ENCODE measurements at regions not wholly inside any gene's neighbourhood (a gene's known extent, or its start where the extent isn't known, plus 50 kb on each side); places are given as distances from the start of the nearest gene placed in this dataset.
"Not testable (repeated sequence)": the region's sequence is repeated elsewhere in the genome, so short reads cannot be mapped to it uniquely, and the experiment has no call there.

GRCh38 chr9:41367301-41367700 is 178.2 kb upstream of the ZNG1F start:
- DNase-seq: not testable (repeated sequence)

GRCh38 chr9:41361790-41362189 is 172.7 kb upstream of the ZNG1F start:
- DNase-seq: not testable (repeated sequence)

GRCh38 chr9:41359116-41359515 is 170.0 kb upstream of the ZNG1F start:
- peak; percentile 44 for DNase-seq

- not testable (repeated sequence) for DNase-seq
These were observed 169.6 kb upstream of the ZNG1F start for GRCh38 chr9:41358682-41359081.

- not testable (repeated sequence) for DNase-seq
These were observed 168.8 kb upstream of the ZNG1F start for GRCh38 chr9:41357918-41358404.

- not testable (repeated sequence) for DNase-seq
These were observed 168.2 kb upstream of the ZNG1F start for GRCh38 chr9:41357350-41357748.

GRCh38 chr9:41356588-41357349 is 167.7 kb upstream of the ZNG1F start:
- not testable (repeated sequence) for DNase-seq

- not testable (repeated sequence) for DNase-seq
These were observed 166.8 kb upstream of the ZNG1F start for GRCh38 chr9:41355712-41356450.

GRCh38 chr9:41354978-41355377 is 165.9 kb upstream of the ZNG1F start:
- not testable (repeated sequence) for DNase-seq

GRCh38 chr9:41354060-41354934 is 165.2 kb upstream of the ZNG1F start:
- DNase-seq: not testable (repeated sequence)

- DNase-seq: not testable (repeated sequence)
These were observed 163.9 kb upstream of the ZNG1F start for GRCh38 chr9:41353026-41353425.

GRCh38 chr9:41352390-41352789 is 163.3 kb upstream of the ZNG1F start:
- not testable (repeated sequence) for DNase-seq

GRCh38 chr9:41347893-41348292 is 158.8 kb upstream of the ZNG1F start:
- DNase-seq: not testable (repeated sequence)

- not testable (repeated sequence) for DNase-seq
These were observed 143.4 kb upstream of the ZNG1F start for GRCh38 chr9:41332562-41332961.

GRCh38 chr9:41321277-41321676 is 132.2 kb upstream of the ZNG1F start:
- not testable (repeated sequence) for DNase-seq

- not testable (repeated sequence) for DNase-seq
These were observed 119.8 kb upstream of the ZNG1F start for GRCh38 chr9:41308953-41309352.

- DNase-seq: not testable (repeated sequence)
These were observed 96.6 kb upstream of the ZNG1F start for GRCh38 chr9:41285744-41286143.

GRCh38 chr9:41280299-41281238 is 91.5 kb upstream of the ZNG1F start:
- DNase-seq: not testable (repeated sequence)

GRCh38 chr9:41279437-41279836 is 90.3 kb upstream of the ZNG1F start:
- not testable (repeated sequence) for DNase-seq

- DNase-seq: not testable (repeated sequence)
These were observed 89.9 kb upstream of the ZNG1F start for GRCh38 chr9:41279033-41279432.

- not testable (repeated sequence) for DNase-seq
These were observed 84.6 kb upstream of the ZNG1F start for GRCh38 chr9:41273549-41274267.

Data from kidney glomerular epithelial cell (primary cell).